ENCODE measurements at regions not wholly inside any gene's neighbourhood (a gene's known extent, or its start where the extent isn't known, plus 50 kb on each side); places are given as distances from the start of the nearest gene placed in this dataset.

- DNase-seq (ENCODE audit: low read depth) = no peak
These were observed 150.6 kb upstream of the COPS8 start for GRCh38 chr2:236935083-236935482.

- no peak for DNase-seq (ENCODE audit: low read depth)
These were observed 149.9 kb upstream of the COPS8 start for GRCh38 chr2:236935631-236936445.

- DNase-seq (ENCODE audit: low read depth) = no peak
These were observed 149.2 kb upstream of the COPS8 start for GRCh38 chr2:236936446-236936940.

- DNase-seq (ENCODE audit: low read depth) = no peak
These were observed 147.6 kb upstream of the COPS8 start for GRCh38 chr2:236938126-236938525.

- no peak for DNase-seq (ENCODE audit: low read depth)
These were observed 146.4 kb upstream of the COPS8 start for GRCh38 chr2:236939271-236939670.

- DNase-seq (ENCODE audit: low read depth) = no peak
These were observed 145.9 kb upstream of the COPS8 start for GRCh38 chr2:236939721-236940231.

GRCh38 chr2:236940497-236940896 is 145.2 kb upstream of the COPS8 start:
- no peak for DNase-seq (ENCODE audit: low read depth)

GRCh38 chr2:236940916-236941520 is 144.7 kb upstream of the COPS8 start:
- DNase-seq (ENCODE audit: low read depth) = no peak

- DNase-seq (ENCODE audit: low read depth) = no peak
These were observed 144.1 kb upstream of the COPS8 start for GRCh38 chr2:236941551-236941950.

- no peak for DNase-seq (ENCODE audit: low read depth)
These were observed 143.1 kb upstream of the COPS8 start for GRCh38 chr2:236942554-236942953.

GRCh38 chr2:236943068-236943467 is 142.6 kb upstream of the COPS8 start:
- no peak for DNase-seq (ENCODE audit: low read depth)

GRCh38 chr2:236943841-236944513 is 141.7 kb upstream of the COPS8 start:
- DNase-seq (ENCODE audit: low read depth) = no peak

GRCh38 chr2:236944561-236944960 is 141.1 kb upstream of the COPS8 start:
- no peak for DNase-seq (ENCODE audit: low read depth)

GRCh38 chr2:236945431-236946016 is 140.2 kb upstream of the COPS8 start:
- DNase-seq (ENCODE audit: low read depth) = no peak

- no peak for DNase-seq (ENCODE audit: low read depth)
These were observed 138.8 kb upstream of the COPS8 start for GRCh38 chr2:236946871-236947270.

- DNase-seq (ENCODE audit: low read depth) = no peak
These were observed 138.4 kb upstream of the COPS8 start for GRCh38 chr2:236947294-236947693.

- no peak for DNase-seq (ENCODE audit: low read depth)
These were observed 137.8 kb upstream of the COPS8 start for GRCh38 chr2:236947896-236948295.

- no peak for DNase-seq (ENCODE audit: low read depth)
These were observed 136.4 kb upstream of the COPS8 start for GRCh38 chr2:236949089-236949905.

- DNase-seq (ENCODE audit: low read depth) = no peak
These were observed 133.7 kb upstream of the COPS8 start for GRCh38 chr2:236951830-236952475.

- no peak for DNase-seq (ENCODE audit: low read depth)
These were observed 131.0 kb upstream of the COPS8 start for GRCh38 chr2:236954641-236955040.

- no peak for DNase-seq (ENCODE audit: low read depth)
These were observed 130.1 kb upstream of the COPS8 start for GRCh38 chr2:236955521-236956030.
